SK-N-MC (cell line): ENCODE measurements at regions not wholly inside any gene's neighbourhood (a gene's known extent, or its start where the extent isn't known, plus 50 kb on each side); places are given as distances from the start of the nearest gene placed in this dataset.

Experiments
- EZH2 ChIP-seq: fragments of 200-600 bp; sonication (generic); IDR thresholded peaks from one replicate; pipeline ENCODE4 v1.6.1; 2017; ENCODE audit warnings: antibody characterized with exemption
- POLR2AphosphoS5 ChIP-seq: IDR thresholded peaks from 2 replicates; pipeline ENCODE4 v1.6.1; 2012; ENCODE audit warnings: mild to moderate bottlenecking, low read depth, low read length, borderline replicate concordance

- TF ChIP-seq POLR2AphosphoS5 (no peak), EZH2 (no peak)
Observed at GRCh38 chr1:178613271-178613945, 100.5 kb downstream of the TEX35 start.
